ENCODE measurements at regions not wholly inside any gene's neighbourhood (a gene's known extent, or its start where the extent isn't known, plus 50 kb on each side); places are given as distances from the start of the nearest gene placed in this dataset.
"Not testable (repeated sequence)": the region's sequence is repeated elsewhere in the genome, so short reads cannot be mapped to it uniquely, and the experiment has no call there.

DNA sequence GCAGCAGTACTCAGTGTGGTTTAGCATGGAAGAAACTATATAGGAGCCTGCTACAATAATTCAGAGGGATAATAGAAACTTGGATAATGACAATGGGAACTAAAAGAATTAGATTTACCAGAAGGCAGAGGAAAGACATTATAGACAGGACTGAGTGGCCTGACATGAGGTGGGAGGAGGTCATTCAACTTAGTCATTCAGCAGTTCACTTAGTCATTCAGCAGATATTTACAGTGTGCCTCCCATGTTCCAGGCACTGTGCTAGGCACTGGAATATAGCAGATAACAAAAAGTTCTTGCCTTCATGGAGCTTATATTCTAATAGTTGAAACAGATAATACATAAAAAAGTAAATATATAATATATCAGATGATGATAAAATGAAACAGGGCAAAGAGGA, 110.9 kb upstream of the IKBKE start:
- H3K4me1 ChIP-seq; intact Hi-C loops (cut with DNase I); DNase-seq; H3K4me3 ChIP-seq; H3K9me3 ChIP-seq; ATAC-seq; H3K36me3 ChIP-seq; H3K27me3 ChIP-seq; H3K27ac ChIP-seq: not testable (repeated sequence)

DNA sequence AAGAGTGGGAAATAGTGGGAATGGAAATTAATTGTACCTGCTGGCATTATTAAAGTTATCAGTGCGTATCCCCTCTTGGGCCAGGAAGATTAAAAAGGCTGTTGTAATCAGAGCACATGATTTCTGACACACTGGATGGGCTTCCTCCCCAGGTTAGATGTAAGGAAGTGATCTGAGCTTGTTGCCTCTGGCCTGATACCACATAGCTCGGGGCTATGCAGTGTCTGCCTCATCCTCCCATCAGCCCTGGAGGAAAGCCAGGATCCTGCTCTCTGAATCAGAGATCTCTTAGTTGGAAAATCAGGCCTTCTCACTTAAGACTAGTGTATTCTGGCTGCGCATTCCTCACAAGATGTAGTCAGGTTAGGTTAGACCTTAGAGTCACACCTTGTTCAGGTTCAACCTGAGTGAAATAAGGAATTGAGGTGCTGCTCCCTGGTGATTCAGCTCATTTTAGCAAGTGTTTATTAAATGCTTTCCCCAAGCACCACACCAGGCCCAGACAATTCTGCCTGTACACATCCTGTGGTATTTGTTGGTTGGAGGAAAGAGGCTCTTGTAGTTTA, 108.2 kb upstream of the IKBKE start:
- H3K4me1 ChIP-seq; H3K36me3 ChIP-seq; intact Hi-C loops (cut with DNase I); DNase-seq; H3K27ac ChIP-seq; H3K27me3 ChIP-seq; H3K4me3 ChIP-seq; H3K9me3 ChIP-seq: not testable (repeated sequence)
- peak; percentile 65 for ATAC-seq

DNA sequence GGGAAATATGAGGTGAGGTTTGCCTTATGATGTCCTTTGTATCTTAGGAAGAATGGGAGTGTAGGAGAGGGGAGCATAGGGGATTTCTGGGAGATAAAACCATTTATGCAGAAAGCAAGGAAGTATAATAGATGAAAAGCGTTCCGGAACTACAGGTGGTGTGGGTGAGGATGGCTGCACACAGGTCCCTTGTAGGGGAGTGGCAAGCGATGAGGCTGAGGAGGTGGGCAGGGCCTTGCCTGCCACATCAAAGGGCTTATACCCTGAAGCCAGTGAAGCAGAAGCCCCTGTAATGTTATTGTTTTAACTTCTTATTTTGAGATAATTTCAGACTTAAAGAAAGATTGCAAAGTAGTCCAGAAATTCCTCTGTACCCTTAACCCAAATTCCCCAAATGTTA, 107.3 kb upstream of the IKBKE start:
- H3K9me3 ChIP-seq; H3K27me3 ChIP-seq; H3K36me3 ChIP-seq; DNase-seq; H3K4me3 ChIP-seq; H3K4me1 ChIP-seq; H3K27ac ChIP-seq; ATAC-seq; intact Hi-C loops (cut with DNase I): not testable (repeated sequence)

DNA sequence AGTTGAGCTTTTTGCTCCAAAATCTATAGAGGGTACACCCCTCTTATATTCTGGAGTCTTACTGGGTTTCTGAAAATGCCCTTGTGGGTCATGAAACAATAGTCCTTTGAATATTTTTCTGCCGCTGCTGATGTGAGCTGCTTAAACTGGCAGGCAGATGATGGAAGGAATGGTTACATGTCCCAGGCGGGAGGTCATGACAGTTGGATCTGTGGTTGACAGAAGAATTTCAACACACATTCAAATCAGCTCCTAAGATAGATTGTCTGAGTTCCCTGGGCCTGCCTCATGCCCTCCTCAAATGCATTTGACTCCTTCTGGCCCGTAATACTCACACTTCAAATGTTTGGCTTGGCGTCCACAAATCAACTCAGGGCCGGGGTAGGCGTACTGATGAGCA, 105.0 kb upstream of the IKBKE start:
- H3K9me3 ChIP-seq; H3K27me3 ChIP-seq; ATAC-seq; H3K4me3 ChIP-seq; DNase-seq; intact Hi-C loops (cut with DNase I); H3K36me3 ChIP-seq; H3K4me1 ChIP-seq; H3K27ac ChIP-seq: not testable (repeated sequence)

DNA sequence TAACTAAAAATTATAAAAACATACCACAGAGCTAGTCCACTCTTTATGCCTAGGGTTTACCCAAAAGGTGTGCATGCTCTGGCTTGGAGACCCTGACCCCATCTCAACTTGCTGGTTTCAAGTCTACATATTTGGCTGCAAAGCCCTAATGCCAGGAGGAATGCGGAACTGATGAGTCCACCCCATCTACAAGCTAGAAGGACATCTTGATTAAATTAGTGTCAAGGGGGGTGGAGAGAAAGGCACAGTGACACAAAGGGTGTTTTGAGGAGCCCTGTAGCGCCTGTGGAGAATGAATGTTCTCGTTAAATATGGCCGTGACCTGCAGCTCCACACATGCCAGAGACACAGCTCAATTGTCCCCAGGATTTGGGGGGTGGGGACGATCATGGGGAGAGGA, 104.1 kb upstream of the IKBKE start:
- DNase-seq; ATAC-seq; intact Hi-C loops (cut with DNase I); H3K4me1 ChIP-seq; H3K9me3 ChIP-seq; H3K4me3 ChIP-seq; H3K36me3 ChIP-seq; H3K27ac ChIP-seq; H3K27me3 ChIP-seq: not testable (repeated sequence)

DNA sequence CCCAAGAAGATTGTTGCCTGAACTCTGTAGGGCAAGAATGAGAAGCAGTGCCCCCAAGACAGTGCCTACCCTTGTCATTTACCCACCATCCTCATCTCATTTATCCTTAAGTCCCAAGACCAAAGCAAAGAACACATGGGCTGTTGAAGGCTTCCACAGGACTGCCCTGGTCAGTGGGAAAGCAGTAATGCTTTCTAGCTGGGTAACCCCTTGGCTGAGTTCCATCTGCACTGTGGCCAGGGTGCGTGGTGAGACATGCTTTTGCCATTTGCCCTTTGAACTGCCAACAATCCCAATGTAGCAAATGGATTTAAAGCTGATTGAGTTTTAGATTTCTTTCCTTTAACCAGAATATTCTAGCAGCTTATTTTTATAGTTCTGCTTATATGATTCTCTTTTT, 103.5 kb upstream of the IKBKE start:
- intact Hi-C loops (cut with DNase I); H3K36me3 ChIP-seq; H3K27me3 ChIP-seq; ATAC-seq; DNase-seq; H3K9me3 ChIP-seq; H3K27ac ChIP-seq; H3K4me1 ChIP-seq; H3K4me3 ChIP-seq: not testable (repeated sequence)

DNA sequence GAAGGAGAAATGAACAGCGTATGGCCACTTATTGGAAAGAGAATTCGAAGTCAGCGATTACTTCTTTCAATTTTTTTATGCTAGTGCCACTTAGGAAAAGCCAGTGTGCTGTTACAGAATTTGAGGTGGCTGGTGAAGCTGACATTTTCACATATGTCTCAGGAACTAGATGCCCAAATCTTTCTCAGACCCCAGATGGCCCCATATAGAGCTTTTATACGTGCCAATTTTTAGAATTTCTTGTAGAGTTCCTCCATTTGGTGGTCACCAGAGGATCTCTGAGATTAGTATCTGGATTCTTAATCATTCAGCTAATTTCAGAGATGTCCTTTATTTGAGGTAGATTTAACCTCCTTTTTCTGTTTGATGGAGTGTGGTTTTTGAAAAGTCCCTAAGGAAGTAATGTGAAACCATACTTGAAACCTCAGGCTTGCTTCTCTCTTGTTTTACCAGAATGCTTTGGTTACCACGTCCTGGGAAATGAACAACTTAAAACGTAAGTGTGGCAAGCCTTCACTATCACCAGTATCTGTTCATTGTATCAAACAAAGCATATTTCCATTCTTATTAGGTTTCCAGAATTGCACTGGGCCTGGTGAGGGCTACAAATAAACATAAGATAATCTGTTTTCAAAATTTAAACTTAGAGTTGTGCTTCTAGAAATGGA, 102.2 kb upstream of the IKBKE start:
- H3K36me3 ChIP-seq; H3K4me3 ChIP-seq; DNase-seq; H3K27ac ChIP-seq; ATAC-seq; H3K27me3 ChIP-seq; intact Hi-C loops (cut with DNase I); H3K4me1 ChIP-seq; H3K9me3 ChIP-seq: not testable (repeated sequence)

DNA sequence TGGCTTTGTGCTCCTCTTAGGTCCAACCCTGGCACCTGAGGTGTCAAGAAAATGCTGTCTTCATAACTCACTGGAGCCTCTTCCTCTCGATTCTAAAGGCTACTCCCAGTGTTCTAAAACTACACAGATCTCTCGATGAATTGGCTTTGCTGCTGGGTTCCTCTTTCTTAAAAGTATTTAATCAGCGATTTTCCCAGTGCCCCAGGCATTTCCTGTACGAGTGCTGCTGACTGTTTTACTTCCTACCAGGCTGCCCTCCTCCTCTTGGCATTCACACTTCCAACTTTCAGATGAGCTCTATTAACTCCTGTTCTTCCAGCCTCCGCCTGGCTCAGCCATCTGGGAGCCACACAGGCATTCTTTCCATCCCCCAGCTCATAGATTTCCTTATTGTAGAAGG, 95.6 kb upstream of the IKBKE start:
- H3K27ac ChIP-seq; intact Hi-C loops (cut with DNase I); H3K4me3 ChIP-seq; DNase-seq; H3K36me3 ChIP-seq; H3K9me3 ChIP-seq; H3K27me3 ChIP-seq; H3K4me1 ChIP-seq: not testable (repeated sequence)
- peak; percentile 81 for ATAC-seq

DNA sequence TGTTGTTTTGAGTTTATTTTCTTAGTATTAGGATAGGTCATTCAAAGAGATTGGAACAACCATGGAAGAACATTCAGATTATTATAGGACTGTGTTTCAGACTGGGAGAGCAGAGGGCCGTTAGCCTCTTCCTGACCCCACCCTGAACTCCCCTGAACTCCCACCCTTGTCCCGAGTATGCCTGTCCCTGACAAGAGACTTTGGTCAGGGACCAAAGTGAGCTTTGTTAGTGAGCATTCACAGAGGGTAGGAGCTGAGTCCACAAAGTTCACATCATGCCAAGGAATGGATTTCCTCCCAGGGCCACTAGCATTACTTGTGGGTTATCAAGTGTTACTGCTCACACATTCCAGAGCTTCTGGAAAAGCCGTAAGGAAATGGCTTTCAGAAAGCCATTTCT, 94.7 kb upstream of the IKBKE start:
- peak; percentile 31 for ATAC-seq
- H3K27ac ChIP-seq, H3K9me3 ChIP-seq: not testable (repeated sequence)

DNA sequence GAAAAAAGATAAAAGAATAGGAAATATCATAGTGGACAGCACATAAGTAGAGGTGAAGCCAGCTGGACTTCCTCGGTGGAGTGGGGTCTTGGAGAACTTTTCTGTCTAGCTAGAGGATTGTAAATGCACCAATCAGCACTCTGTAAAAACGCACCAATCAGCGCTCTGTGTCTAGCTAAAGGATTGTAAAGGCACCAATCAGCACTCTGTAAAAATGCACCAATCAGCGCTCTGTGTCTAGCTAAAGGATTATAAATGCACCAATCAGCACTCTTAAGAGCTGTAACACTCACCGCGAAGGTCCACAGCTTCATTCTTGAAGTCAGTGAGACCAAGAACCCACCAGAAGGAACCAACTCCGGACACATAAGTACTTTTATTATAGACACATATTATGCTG, 91.8 kb upstream of the IKBKE start:
- H3K4me3 ChIP-seq; H3K27me3 ChIP-seq; ATAC-seq; H3K27ac ChIP-seq; intact Hi-C loops (cut with DNase I); H3K4me1 ChIP-seq; H3K36me3 ChIP-seq; H3K9me3 ChIP-seq; DNase-seq: not testable (repeated sequence)

More for the DNA sequence above, 94.7 kb upstream of the IKBKE start:
- H3K36me3 ChIP-seq; H3K4me3 ChIP-seq; DNase-seq; H3K4me1 ChIP-seq; H3K27me3 ChIP-seq; intact Hi-C loops (cut with DNase I): not testable (repeated sequence)

DNA sequence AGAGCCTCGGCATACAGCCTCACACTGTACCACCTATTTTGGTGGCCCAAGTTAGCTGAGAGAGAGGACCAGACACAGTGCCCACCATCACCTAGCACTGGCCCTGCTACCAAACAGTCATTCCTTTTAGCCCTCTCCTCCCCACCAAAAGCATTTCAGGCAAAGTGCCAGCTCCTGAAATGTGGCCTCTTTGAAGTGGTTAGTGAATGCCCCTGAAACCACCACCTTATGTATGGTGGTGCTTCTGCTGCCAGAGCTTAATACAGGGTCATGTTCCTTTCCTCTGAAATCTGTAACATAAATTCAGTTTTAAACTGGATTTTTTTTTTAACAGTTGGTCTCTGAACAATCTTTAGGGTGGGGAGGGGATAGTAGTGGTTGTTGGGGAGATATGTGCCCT, 91.0 kb upstream of the IKBKE start:
- DNase-seq; ATAC-seq; H3K4me1 ChIP-seq; H3K27ac ChIP-seq; H3K4me3 ChIP-seq; intact Hi-C loops (cut with DNase I); H3K36me3 ChIP-seq; H3K27me3 ChIP-seq; H3K9me3 ChIP-seq: not testable (repeated sequence)

DNA sequence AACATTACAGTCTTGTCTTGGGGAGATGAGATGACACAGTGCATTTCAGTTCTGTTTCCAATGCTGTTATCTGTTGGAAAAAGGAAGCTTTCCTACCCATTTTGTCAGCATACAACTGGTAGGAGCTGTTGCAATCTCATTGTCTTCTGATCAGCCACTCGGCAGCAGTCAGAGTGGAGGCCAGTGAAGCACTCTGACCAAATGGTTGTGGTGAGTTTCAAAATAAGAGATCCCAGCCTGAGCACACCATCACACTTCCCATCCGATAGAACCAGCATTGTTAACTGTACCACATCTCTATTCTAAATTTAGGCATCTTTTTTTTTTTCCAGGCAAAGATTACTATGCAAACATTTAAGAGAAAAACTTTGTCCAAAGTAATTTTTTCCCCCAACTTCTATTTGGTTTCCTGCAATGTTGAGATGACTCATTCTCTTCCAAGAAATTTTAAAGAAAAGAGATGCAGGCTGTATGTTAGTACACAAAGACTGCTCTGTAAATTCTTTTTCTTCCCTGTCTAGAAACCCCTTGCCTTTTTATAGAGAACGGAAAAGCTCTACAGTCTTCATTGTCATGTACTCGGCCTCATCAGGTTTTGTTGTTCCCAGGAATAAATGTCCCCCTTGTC, 90.0 kb upstream of the IKBKE start:
- H3K9me3 ChIP-seq; intact Hi-C loops (cut with DNase I); H3K27ac ChIP-seq; H3K36me3 ChIP-seq; H3K27me3 ChIP-seq; H3K4me1 ChIP-seq; H3K4me3 ChIP-seq; DNase-seq: not testable (repeated sequence)
- peak; percentile 69 for ATAC-seq

DNA sequence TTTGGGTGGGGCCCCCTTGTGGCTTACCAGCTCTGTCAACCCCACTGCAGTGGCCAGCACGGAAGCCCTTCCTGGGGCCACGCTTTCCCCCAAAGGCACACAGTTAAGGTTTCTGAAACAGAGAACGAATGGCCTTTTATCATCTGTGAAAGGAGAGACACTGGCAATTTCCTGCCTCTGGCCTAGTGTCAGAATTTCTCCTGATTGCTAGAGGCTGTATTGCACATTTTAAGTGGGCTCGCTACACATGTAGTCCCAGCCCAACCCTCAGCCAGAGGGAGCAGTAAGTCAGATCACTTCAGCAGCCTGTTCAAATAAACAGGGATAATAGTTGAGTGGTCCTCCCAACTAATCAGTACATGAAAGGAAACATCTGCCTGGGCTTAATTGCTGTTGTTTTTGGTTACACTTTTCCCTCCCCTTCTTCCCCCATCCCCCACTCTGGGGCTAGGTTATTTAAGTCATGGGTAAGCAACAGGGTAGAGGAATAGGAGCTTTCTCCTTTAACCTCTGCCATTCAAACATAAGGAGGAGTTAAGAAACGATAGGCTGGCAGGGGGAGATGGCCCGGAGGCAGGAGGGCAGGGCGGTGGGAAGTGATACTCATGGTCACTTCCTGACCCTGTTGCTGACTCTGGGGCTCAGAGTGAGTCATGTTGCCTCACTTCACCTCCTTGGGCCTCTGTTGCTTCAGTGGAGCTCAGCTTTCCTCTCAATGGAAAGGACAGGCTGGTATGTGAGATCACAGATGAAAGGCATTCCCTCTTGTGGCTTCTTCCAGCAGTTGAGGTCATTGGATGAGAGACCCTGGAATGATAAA, 89.3 kb upstream of the IKBKE start:
- H3K27me3 ChIP-seq; H3K36me3 ChIP-seq; DNase-seq; H3K4me3 ChIP-seq; intact Hi-C loops (cut with DNase I); H3K9me3 ChIP-seq; H3K4me1 ChIP-seq: not testable (repeated sequence)
- ATAC-seq, result peak; percentile 89
- peak overlapping the region; percentile 47 for H3K27ac ChIP-seq
